HCT116 (cell line): ENCODE measurements at regions not wholly inside any gene's neighbourhood (a gene's known extent, or its start where the extent isn't known, plus 50 kb on each side); places are given as distances from the start of the nearest gene placed in this dataset.

Source experiments
- ATAC-seq: fragments of 200-7000 bp; cut with Tn5 transposase; 2 replicates; pipeline ENCODE4 v1.9.1; 2020; ENCODE audit warnings: mild to moderate bottlenecking, moderate library complexity
- BruUV-seq: library from RNA; stranded (reverse); fragments of 400-500 nt; replicated peaks from 2 replicates; lab custom pipeline; 2021; lab: Mats Ljungman, UMichigan
- CTCF ChIA-PET: fragments of 300-600 bp; sonication (Branson Sonifier 250); formaldehyde crosslinking; loops from one replicate; lab custom pipeline; 2021; ENCODE audit warnings: antibody characterized with exemption; lab: Charles Lee
- POLR2A ChIA-PET: fragments of 300-600, 350-600 bp; sonication (Branson Sonifier 250); formaldehyde crosslinking; loops from one replicate; lab custom pipeline; 2021; ENCODE audit warnings: antibody characterized with exemption; lab: Charles Lee
- RAD21 ChIA-PET, 2 experiments: fragments of 300-600 bp; sonication (Branson Sonifier 250); formaldehyde crosslinking; loops; one replicate each; lab custom pipeline; 2023; ENCODE audit warnings: low total read pairs in 2 of 2; ENCODE audit not compliant: uncharacterized antibody in 2 of 2, unreplicated experiment in 2 of 2, low non-redundant PET in 1 of 2; lab: Charles Lee
- DNase-seq: peaks from one replicate; pipeline ENCODE4 v3.0.0-alpha.2; 2010; ENCODE audit warnings: low read depth, low spot score
- H2AFZ ChIP-seq: fragments of 200-600 bp; shearing (Covaris generic), sonication (generic); 2 replicates; pipeline ENCODE4 v1.6.1; 2017; ENCODE audit warnings: low read depth, mixed run types, mixed read lengths, antibody characterized with exemption, low read length; ENCODE audit not compliant: poor library complexity, severe bottlenecking
- H3K27ac ChIP-seq: 2 replicates; pipeline ENCODE4 v1.5.1; 2012; ENCODE audit warnings: low read depth, low read length
- H3K27me3 ChIP-seq: fragments of 200-600 bp; sonication (generic); 2 replicates; pipeline ENCODE4 v1.6.1; 2016; ENCODE audit warnings: mixed run types, low read length, mixed read lengths; ENCODE audit not compliant: insufficient read depth
- H3K36me3 ChIP-seq, 2 experiments: fragments of 200-500 bp in 1 of 2; fragments of 200-600 bp in 1 of 2; sonication (Bioruptor generic) in 1 of 2; sonication (generic) in 1 of 2; 2 replicates each; pipeline versions ENCODE4 v1.5.1 to v1.6.1; 2014 to 2016; ENCODE audit warnings: low read length in 2 of 2, inconsistent platforms in 1 of 2, mixed read lengths in 1 of 2, mixed run types in 1 of 2; ENCODE audit not compliant: insufficient read depth in 2 of 2, control insufficient read depth in 1 of 2
- H3K4me1 ChIP-seq, 2 experiments: fragments of 200-600 bp in 1 of 2; sonication (generic) in 1 of 2; 2 replicates each; pipeline versions ENCODE4 v1.5.1 to v1.6.1; 2012 to 2017; ENCODE audit warnings: low read length in 2 of 2, inconsistent platforms in 1 of 2, mild to moderate bottlenecking in 1 of 2, mixed read lengths in 1 of 2, mixed run types in 1 of 2, moderate library complexity in 1 of 2; ENCODE audit not compliant: insufficient read depth in 2 of 2, control insufficient read depth in 1 of 2
- H3K4me2 ChIP-seq: fragments of 200-600 bp; sonication (generic); 2 replicates; pipeline ENCODE4 v1.6.1; 2017; ENCODE audit warnings: mixed run types, low read length, mixed read lengths
- H3K4me3 ChIP-seq, 2 experiments: fragments of 200-600 bp in 1 of 2; sonication (generic) in 1 of 2; replicated peaks in 1 of 2; 2 replicates each; pipeline ENCODE4 v1.5.1; 2011 to 2016; ENCODE audit warnings: low read length in 2 of 2, control low read depth in 1 of 2, low read depth in 1 of 2, mild to moderate bottlenecking in 1 of 2, mixed read lengths in 1 of 2, mixed run types in 1 of 2
- H3K79me2 ChIP-seq: fragments of 200-600 bp; sonication (generic); 2 replicates; pipeline ENCODE4 v1.6.1; 2017; ENCODE audit warnings: mild to moderate bottlenecking, mixed run types, low read length, moderate library complexity, mixed read lengths; ENCODE audit not compliant: insufficient read depth
- H3K9ac ChIP-seq: fragments of 200-600 bp; sonication (generic); 2 replicates; pipeline ENCODE4 v1.6.1; 2016; ENCODE audit warnings: low read length, mixed read lengths
- H3K9me2 ChIP-seq: fragments of 200-600 bp; sonication (generic), shearing (Covaris generic); 2 replicates; pipeline ENCODE4 v1.6.1; 2017; ENCODE audit warnings: mixed run types, mild to moderate bottlenecking, moderate library complexity; ENCODE audit not compliant: insufficient read depth
- H3K9me3 ChIP-seq, 2 experiments: fragments of 200-500 bp in 1 of 2; fragments of 200-600 bp in 1 of 2; sonication (Bioruptor generic) in 1 of 2; sonication (generic) in 1 of 2; 2 replicates each; pipeline ENCODE4 v1.6.1; 2014 to 2017; ENCODE audit warnings: low read length in 2 of 2, mixed read lengths in 2 of 2, inconsistent platforms in 1 of 2, low read depth in 1 of 2, mild to moderate bottlenecking in 1 of 2, mixed run types in 1 of 2, moderate library complexity in 1 of 2; ENCODE audit not compliant: control insufficient read depth in 1 of 2, insufficient read depth in 1 of 2
- H4K20me1 ChIP-seq: fragments of 200-600 bp; sonication (generic), shearing (Covaris generic); 2 replicates; pipeline ENCODE4 v1.6.1; 2017; ENCODE audit warnings: mixed run types, mild to moderate bottlenecking, moderate library complexity; ENCODE audit not compliant: insufficient read depth
- CBX3 ChIP-seq: IDR thresholded peaks from 2 replicates; pipeline ENCODE4 v1.6.1; 2012; ENCODE audit warnings: low read depth
- EGR1 ChIP-seq: IDR thresholded peaks from 2 replicates; pipeline ENCODE4 v1.6.1; 2012; ENCODE audit warnings: low read depth
- ELF1 ChIP-seq: IDR thresholded peaks from 2 replicates; pipeline ENCODE4 v1.6.1; 2012; ENCODE audit warnings: low read depth, borderline replicate concordance
- EZH2 ChIP-seq: fragments of 200-600 bp; sonication (generic); IDR thresholded peaks from 2 replicates; pipeline ENCODE4 v1.6.1; 2017; ENCODE audit warnings: antibody characterized with exemption, mixed run types
- EZH2phosphoT487 ChIP-seq: fragments of 200-600 bp; IDR thresholded peaks from 2 replicates; pipeline ENCODE4 v1.6.1; 2018; ENCODE audit warnings: antibody characterized with exemption, borderline replicate concordance
- JUND ChIP-seq: IDR thresholded peaks from 2 replicates; pipeline ENCODE4 v1.6.1; 2012
- POLR2A ChIP-seq: IDR thresholded peaks from 2 replicates; pipeline ENCODE4 v1.7.0; 2011; ENCODE audit warnings: borderline replicate concordance; ENCODE audit not compliant: insufficient read depth, insufficient read length; ENCODE audit errors: extremely low read depth
- SIN3A ChIP-seq: IDR thresholded peaks from 2 replicates; pipeline ENCODE4 v1.6.1; 2012; ENCODE audit warnings: low read depth
- SP1 ChIP-seq: IDR thresholded peaks from 2 replicates; pipeline ENCODE4 v1.6.1; 2012; ENCODE audit warnings: low read depth
- SRF ChIP-seq: IDR thresholded peaks from 2 replicates; pipeline ENCODE4 v1.6.1; 2012; ENCODE audit warnings: low read depth
- TCF7L2 ChIP-seq: IDR thresholded peaks from 2 replicates; pipeline ENCODE4 v1.7.0; 2011; ENCODE audit warnings: borderline replicate concordance, inconsistent platforms; ENCODE audit not compliant: insufficient read depth, insufficient read length; ENCODE audit errors: extremely low read depth
- ZFX ChIP-seq: fragments of 450-650 bp; IDR thresholded peaks from 2 replicates; pipeline ENCODE4 v1.6.1; 2017
- intact Hi-C: fragments of 100-400 bp; cut with micrococcal nuclease; formaldehyde crosslinking; loops from 2 replicates; pipeline ENCODE4 v1.10.0; 2022
- TF ChIP-seq, protein P1 (sequence below): IDR thresholded peaks from 2 replicates; pipeline ENCODE4 v1.6.1; 2011; ENCODE audit warnings: mild to moderate bottlenecking, low read length, moderate library complexity; ENCODE audit not compliant: insufficient replicate concordance; ENCODE audit errors: extremely low read depth
- TF ChIP-seq, protein P2 (sequence below): IDR thresholded peaks from 2 replicates; pipeline ENCODE4 v1.6.1; 2012
- TF ChIP-seq, protein P3 (sequence below): IDR thresholded peaks from 2 replicates; pipeline ENCODE4 v1.6.1; 2012; ENCODE audit warnings: low read depth

DNA sequence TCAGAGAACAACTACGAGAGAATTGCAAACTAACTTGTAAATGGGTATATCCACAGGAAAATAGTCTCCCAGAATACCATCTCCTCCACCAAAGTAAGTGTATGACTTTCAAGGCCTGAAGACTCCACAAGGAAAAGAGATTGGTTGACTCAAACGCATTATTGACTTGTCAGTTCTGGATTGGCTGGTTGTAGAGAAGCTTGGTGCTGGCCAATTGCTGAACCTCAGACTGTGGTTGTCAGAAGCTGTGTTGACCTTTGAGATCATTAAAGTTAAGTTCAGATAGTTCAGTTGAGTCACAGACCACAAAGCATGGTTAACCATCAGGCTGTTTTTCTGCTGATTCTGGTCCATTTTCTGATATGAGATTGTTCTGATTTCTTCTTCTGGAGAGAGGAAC is 388.3 kb downstream of the BMP2 start:
- no peak for DNase-seq
- CTCF ChIA-PET: no interaction called here
- no peak for ATAC-seq

DNA sequence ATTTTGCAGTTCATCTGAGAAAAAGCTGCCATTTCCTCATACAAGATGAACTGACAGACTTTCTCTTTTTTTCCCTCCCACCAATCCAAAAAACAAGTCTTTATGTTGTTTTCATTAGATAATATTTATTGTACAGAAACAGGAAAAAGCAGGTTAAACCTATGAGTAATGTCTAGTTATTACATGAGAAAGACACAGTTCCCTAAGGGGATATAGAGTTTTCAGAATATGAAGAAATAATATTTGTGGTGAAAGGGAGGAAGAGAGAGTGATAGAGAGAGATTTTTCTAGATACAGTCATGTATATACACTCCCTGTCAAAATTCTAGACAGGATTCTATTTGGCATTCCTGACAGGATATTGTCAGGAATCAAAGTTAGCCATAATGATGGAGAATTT is 392.4 kb downstream of the BMP2 start:
- DNase-seq: no peak
- intact Hi-C loops: no loop called here
- Histone ChIP-seq H3K27ac (no peak overlapping the region), H3K4me3 (no peak overlapping the region), H3K9me3 (peaks cover 0 to 5% of the 10 kb centered on the region in 2 experiments; a peak in 2 of 4 replicates), H3K27me3 (no peaks in the 10 kb centered on the region), H3K9ac (no peak overlapping the region), H3K9me2 (no peaks in the 10 kb centered on the region), H2AFZ (no peak overlapping the region), H3K4me2 (no peak overlapping the region), H3K36me3 (no peaks in the 10 kb centered on the region), H4K20me1 (no peaks in the 10 kb centered on the region), H3K4me1 (no peaks in the 10 kb centered on the region), H3K79me2 (no peaks in the 10 kb centered on the region)
- BruUV-seq: no TSS peak
- ATAC-seq: no peak
- POLR2A ChIA-PET: no interaction called here
- RAD21 ChIA-PET: no interaction called here
- CTCF ChIA-PET: no interaction called here
- TF ChIP-seq EGR1: no peak
- TF ChIP-seq CBX3: no peak
- no peak for TF ChIP-seq ZFX
- TF ChIP-seq SIN3A: no peak
- no peak for TF ChIP-seq SP1
- TF ChIP-seq EZH2: no peak
- TF ChIP-seq, protein P1, sequence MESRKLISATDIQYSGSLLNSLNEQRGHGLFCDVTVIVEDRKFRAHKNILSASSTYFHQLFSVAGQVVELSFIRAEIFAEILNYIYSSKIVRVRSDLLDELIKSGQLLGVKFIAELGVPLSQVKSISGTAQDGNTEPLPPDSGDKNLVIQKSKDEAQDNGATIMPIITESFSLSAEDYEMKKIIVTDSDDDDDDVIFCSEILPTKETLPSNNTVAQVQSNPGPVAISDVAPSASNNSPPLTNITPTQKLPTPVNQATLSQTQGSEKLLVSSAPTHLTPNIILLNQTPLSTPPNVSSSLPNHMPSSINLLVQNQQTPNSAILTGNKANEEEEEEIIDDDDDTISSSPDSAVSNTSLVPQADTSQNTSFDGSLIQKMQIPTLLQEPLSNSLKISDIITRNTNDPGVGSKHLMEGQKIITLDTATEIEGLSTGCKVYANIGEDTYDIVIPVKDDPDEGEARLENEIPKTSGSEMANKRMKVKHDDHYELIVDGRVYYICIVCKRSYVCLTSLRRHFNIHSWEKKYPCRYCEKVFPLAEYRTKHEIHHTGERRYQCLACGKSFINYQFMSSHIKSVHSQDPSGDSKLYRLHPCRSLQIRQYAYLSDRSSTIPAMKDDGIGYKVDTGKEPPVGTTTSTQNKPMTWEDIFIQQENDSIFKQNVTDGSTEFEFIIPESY: no peak
- TF ChIP-seq EZH2phosphoT487: no peak
- TF ChIP-seq POLR2A: no peak
- TF ChIP-seq, protein P2, sequence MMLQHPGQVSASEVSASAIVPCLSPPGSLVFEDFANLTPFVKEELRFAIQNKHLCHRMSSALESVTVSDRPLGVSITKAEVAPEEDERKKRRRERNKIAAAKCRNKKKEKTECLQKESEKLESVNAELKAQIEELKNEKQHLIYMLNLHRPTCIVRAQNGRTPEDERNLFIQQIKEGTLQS: no peak
- TF ChIP-seq ELF1: no peak
- TF ChIP-seq SRF: no peak
- TF ChIP-seq TCF7L2: no peak
- no peak for TF ChIP-seq JUND
- TF ChIP-seq, protein P3, sequence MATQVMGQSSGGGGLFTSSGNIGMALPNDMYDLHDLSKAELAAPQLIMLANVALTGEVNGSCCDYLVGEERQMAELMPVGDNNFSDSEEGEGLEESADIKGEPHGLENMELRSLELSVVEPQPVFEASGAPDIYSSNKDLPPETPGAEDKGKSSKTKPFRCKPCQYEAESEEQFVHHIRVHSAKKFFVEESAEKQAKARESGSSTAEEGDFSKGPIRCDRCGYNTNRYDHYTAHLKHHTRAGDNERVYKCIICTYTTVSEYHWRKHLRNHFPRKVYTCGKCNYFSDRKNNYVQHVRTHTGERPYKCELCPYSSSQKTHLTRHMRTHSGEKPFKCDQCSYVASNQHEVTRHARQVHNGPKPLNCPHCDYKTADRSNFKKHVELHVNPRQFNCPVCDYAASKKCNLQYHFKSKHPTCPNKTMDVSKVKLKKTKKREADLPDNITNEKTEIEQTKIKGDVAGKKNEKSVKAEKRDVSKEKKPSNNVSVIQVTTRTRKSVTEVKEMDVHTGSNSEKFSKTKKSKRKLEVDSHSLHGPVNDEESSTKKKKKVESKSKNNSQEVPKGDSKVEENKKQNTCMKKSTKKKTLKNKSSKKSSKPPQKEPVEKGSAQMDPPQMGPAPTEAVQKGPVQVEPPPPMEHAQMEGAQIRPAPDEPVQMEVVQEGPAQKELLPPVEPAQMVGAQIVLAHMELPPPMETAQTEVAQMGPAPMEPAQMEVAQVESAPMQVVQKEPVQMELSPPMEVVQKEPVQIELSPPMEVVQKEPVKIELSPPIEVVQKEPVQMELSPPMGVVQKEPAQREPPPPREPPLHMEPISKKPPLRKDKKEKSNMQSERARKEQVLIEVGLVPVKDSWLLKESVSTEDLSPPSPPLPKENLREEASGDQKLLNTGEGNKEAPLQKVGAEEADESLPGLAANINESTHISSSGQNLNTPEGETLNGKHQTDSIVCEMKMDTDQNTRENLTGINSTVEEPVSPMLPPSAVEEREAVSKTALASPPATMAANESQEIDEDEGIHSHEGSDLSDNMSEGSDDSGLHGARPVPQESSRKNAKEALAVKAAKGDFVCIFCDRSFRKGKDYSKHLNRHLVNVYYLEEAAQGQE: no peak

More for the DNA sequence above, 388.3 kb downstream of the BMP2 start:
- no peaks in the 10 kb centered on the region for H3K9me2 ChIP-seq
- no peaks in the 10 kb centered on the region for H3K4me1 ChIP-seq
- TF ChIP-seq TCF7L2 (no peak), JUND (no peak), EGR1 (no peak)
- H4K20me1 ChIP-seq: no peaks in the 10 kb centered on the region; the same call in 1 of the 2 replicates
- H3K27ac ChIP-seq: no peak overlapping the region
- H3K79me2 ChIP-seq: no peaks in the 10 kb centered on the region
- no TSS peak for BruUV-seq
- no peak overlapping the region for H3K9ac ChIP-seq
- H3K9me3 ChIP-seq: peaks cover 0 to 5% of the 10 kb centered on the region in 2 experiments; a peak in 2 of 4 replicates
- intact Hi-C loops: no loop called here
- H3K27me3 ChIP-seq: no peaks in the 10 kb centered on the region
- H3K4me2 ChIP-seq: no peak overlapping the region
- no peak overlapping the region for H2AFZ ChIP-seq
- ChIA-PET POLR2A (no interaction called here), RAD21 (no interaction called here)
- no peak overlapping the region for H3K4me3 ChIP-seq
- H3K36me3 ChIP-seq: no peaks in the 10 kb centered on the region; a peak in 1 of 4 replicates
